Keratinocyte (primary cell): ENCODE measurements at regions not wholly inside any gene's neighbourhood (a gene's known extent, or its start where the extent isn't known, plus 50 kb on each side); places are given as distances from the start of the nearest gene placed in this dataset.

Experiments used
- DNase-seq: peaks from one replicate; pipeline ENCODE4 v3.0.0-alpha.2; 2011; ENCODE audit warnings: low read depth, missing footprints, low spot score
- FAIRE-seq: peaks from 2 replicates; lab custom pipeline; 2011; peaks lifted over from hg19 to GRCh38; lab: Jason Lieb, UNC
- H2AFZ ChIP-seq: 2 replicates; pipeline ENCODE4 v1.6.0; 2012; ENCODE audit warnings: low read length, control low read depth, inconsistent platforms; ENCODE audit not compliant: control insufficient read depth
- H3K27ac ChIP-seq: 2 replicates; pipeline ENCODE4 v1.5.1; 2011; ENCODE audit warnings: low read length; ENCODE audit not compliant: control insufficient read depth, insufficient read depth
- H3K27me3 ChIP-seq: 3 replicates; pipeline ENCODE4 v1.6.0; 2011; ENCODE audit warnings: low read length; ENCODE audit not compliant: control insufficient read depth, insufficient read depth; ENCODE audit errors: extremely low read depth
- H3K36me3 ChIP-seq, 2 experiments: 2 replicates in 1 of 2; 3 replicates in 1 of 2; pipeline ENCODE4 v1.5.1; 2011; ENCODE audit warnings: low read length in 2 of 2, mild to moderate bottlenecking in 1 of 2; ENCODE audit not compliant: control insufficient read depth in 2 of 2, insufficient read depth in 2 of 2; ENCODE audit errors: extremely low read depth in 1 of 2
- H3K4me1 ChIP-seq: 3 replicates; pipeline ENCODE4 v1.5.1; 2011; ENCODE audit warnings: low read length; ENCODE audit not compliant: control insufficient read depth, insufficient read depth; ENCODE audit errors: extremely low read depth
- H3K4me2 ChIP-seq: 3 replicates; pipeline ENCODE4 v1.6.0; 2011; ENCODE audit warnings: low read depth, low read length; ENCODE audit not compliant: control insufficient read depth, insufficient read depth; ENCODE audit errors: extremely low read depth
- H3K4me3 ChIP-seq, 3 experiments: fragments of 200-600 bp in 1 of 3; sonication (generic) in 1 of 3; 2 replicates in 2 of 3; 3 replicates in 1 of 3; pipeline ENCODE4 v1.5.1; 2011 to 2016; ENCODE audit warnings: low read length in 3 of 3, mild to moderate bottlenecking in 3 of 3, control low read depth in 2 of 3, inconsistent platforms in 1 of 3, low read depth in 1 of 3, mixed read lengths in 1 of 3, mixed run types in 1 of 3, moderate library complexity in 1 of 3; ENCODE audit not compliant: control insufficient read depth in 2 of 3, insufficient read depth in 2 of 3; ENCODE audit errors: extremely low read depth in 1 of 3
- H3K79me2 ChIP-seq: 2 replicates; pipeline ENCODE4 v1.6.0; 2012; ENCODE audit warnings: low read length; ENCODE audit not compliant: control insufficient read depth, insufficient read depth
- H3K9ac ChIP-seq: 3 replicates; pipeline ENCODE4 v1.6.0; 2011; ENCODE audit warnings: low read length; ENCODE audit not compliant: control insufficient read depth, insufficient read depth; ENCODE audit errors: extremely low read depth
- H3K9me1 ChIP-seq: 3 replicates; pipeline ENCODE4 v1.6.0; 2011; ENCODE audit warnings: low read length; ENCODE audit not compliant: control insufficient read depth, insufficient read depth; ENCODE audit errors: extremely low read depth
- H3K9me3 ChIP-seq: 2 replicates; pipeline ENCODE4 v1.5.1; 2012; ENCODE audit warnings: low read depth, low read length; ENCODE audit not compliant: control insufficient read depth
- H4K20me1 ChIP-seq: 3 replicates; pipeline ENCODE4 v1.6.0; 2011; ENCODE audit warnings: low read length; ENCODE audit not compliant: control insufficient read depth, insufficient read depth; ENCODE audit errors: extremely low read depth
- CTCF ChIP-seq, 3 experiments: IDR thresholded peaks in 1 of 3; conservative IDR thresholded peaks in 1 of 3; optimal IDR thresholded peaks in 1 of 3; 2 replicates in 2 of 3; 3 replicates in 1 of 3; pipeline versions ENCODE3 to v1.5.1; 2011; ENCODE audit warnings: low read length in 3 of 3, mild to moderate bottlenecking in 3 of 3, moderate library complexity in 2 of 3, control low read depth in 1 of 3, inconsistent platforms in 1 of 3; ENCODE audit not compliant: insufficient read depth in 2 of 3; ENCODE audit errors: extremely low read depth in 1 of 3
- EZH2 ChIP-seq: IDR thresholded peaks from one replicate; pipeline ENCODE4 v1.6.1; 2012; ENCODE audit warnings: inconsistent platforms, mild to moderate bottlenecking, low read length, moderate library complexity
- dilution Hi-C: fragments of 300-500 bp; cut with MboI; formaldehyde crosslinking; loops from one replicate; pipeline ENCODE4 v1.7.0; 2020; ENCODE audit warnings: low sequenced_read_pairs; ENCODE audit not compliant: extremely low pct_ligation_motif_present

- Histone ChIP-seq H3K79me2 (no peaks in the 10 kb centered on the region), H4K20me1 (no peaks in the 10 kb centered on the region), H2AFZ (no peak overlapping the region), H3K27ac (no peak overlapping the region), H3K4me1 (no peaks in the 10 kb centered on the region), H3K27me3 (no peaks in the 10 kb centered on the region), H3K4me2 (no peak overlapping the region), H3K9ac (no peak overlapping the region), H3K9me1 (no peaks in the 10 kb centered on the region), H3K4me3 (no peak overlapping the region), H3K36me3 (no peaks in the 10 kb centered on the region), H3K9me3 (no peaks in the 10 kb centered on the region)
- dilution Hi-C loops = no loop called here
- TF ChIP-seq CTCF (optimal IDR thresholded peaks at IDR 0.05 in 1 of 3, IDR thresholded peaks at IDR 0.05 in 1 of 3, conservative IDR thresholded peaks at IDR 0.05 in 1 of 3; ENCODE audit: extremely low read depth in 1 of 3, insufficient read depth in 2 of 3, low read length in 3 of 3) (no peak), EZH2 (no peak)
- FAIRE-seq = no peak
- no peak for DNase-seq
Observed at GRCh38 chr9:86798966-86799365, 148.3 kb downstream of the GAS1 start.

- H3K4me2 ChIP-seq = no peak overlapping the region
- no peak overlapping the region for H3K27ac ChIP-seq
- dilution Hi-C loops = no loop called here
- DNase-seq (no peak), FAIRE-seq (no peak)
- TF ChIP-seq EZH2 = no peak
- TF ChIP-seq CTCF (optimal IDR thresholded peaks at IDR 0.05 in 1 of 3, IDR thresholded peaks at IDR 0.05 in 1 of 3, conservative IDR thresholded peaks at IDR 0.05 in 1 of 3; ENCODE audit: extremely low read depth in 1 of 3, insufficient read depth in 2 of 3, low read length in 3 of 3) = no peak
- H3K9me3 ChIP-seq = no peaks in the 10 kb centered on the region
- H3K79me2 ChIP-seq = no peaks in the 10 kb centered on the region
- H3K9ac ChIP-seq = no peak overlapping the region
- no peak overlapping the region for H3K4me3 ChIP-seq
- H3K27me3 ChIP-seq = no peaks in the 10 kb centered on the region
- H3K36me3 ChIP-seq = no peaks in the 10 kb centered on the region
- peaks cover 10% of the 10 kb centered on the region for H3K4me1 ChIP-seq
- H2AFZ ChIP-seq = no peak overlapping the region
- H4K20me1 ChIP-seq = no peaks in the 10 kb centered on the region
- no peaks in the 10 kb centered on the region for H3K9me1 ChIP-seq
Observed at GRCh38 chr9:86796666-86797065, 150.6 kb downstream of the GAS1 start.
